ENCODE measurements at regions not wholly inside any gene's neighbourhood (a gene's known extent, or its start where the extent isn't known, plus 50 kb on each side); places are given as distances from the start of the nearest gene placed in this dataset.
"Not testable (repeated sequence)": the region's sequence is repeated elsewhere in the genome, so short reads cannot be mapped to it uniquely, and the experiment has no call there.

DNA sequence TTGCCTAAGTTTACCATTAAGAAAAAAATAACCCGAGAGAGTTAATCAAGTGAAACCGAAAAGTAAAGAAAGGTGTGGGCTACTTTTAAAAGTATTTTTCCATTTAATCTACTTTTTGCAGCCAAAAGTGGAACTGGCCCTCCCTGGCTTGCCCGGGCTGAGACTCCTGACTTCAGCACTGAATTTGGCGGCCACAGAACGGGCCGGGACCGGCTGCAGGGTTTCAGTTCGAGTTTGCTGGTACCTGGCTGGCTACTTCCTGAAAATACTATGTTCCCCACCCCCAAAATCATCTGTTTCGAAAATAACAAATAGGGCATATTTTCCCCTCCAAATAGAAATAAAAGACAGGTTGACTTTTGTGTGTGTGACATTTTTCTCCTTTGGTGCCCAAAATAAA lies 173.4 kb upstream of the EXOC2 start:
- no peak for DNase-seq

DNA sequence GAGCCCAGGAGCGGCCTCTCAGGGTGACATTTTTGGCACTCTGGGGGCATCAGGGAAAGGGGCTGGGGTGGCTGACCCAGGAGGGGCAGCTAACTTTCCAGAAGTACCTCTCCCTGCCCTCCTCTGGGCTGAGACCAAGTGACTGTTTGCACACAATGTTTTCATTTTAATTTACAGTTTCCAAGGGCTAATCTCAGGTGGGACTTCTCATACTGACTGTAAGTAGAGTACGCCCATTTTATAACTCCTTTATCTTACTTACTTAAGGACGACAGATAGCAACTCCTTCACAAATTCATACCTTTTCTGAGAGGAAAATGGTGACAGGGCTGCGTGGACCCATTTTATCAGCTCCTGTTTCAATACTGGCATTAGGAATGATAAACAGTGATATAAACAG lies 172.9 kb upstream of the EXOC2 start:
- no peak for DNase-seq

DNA sequence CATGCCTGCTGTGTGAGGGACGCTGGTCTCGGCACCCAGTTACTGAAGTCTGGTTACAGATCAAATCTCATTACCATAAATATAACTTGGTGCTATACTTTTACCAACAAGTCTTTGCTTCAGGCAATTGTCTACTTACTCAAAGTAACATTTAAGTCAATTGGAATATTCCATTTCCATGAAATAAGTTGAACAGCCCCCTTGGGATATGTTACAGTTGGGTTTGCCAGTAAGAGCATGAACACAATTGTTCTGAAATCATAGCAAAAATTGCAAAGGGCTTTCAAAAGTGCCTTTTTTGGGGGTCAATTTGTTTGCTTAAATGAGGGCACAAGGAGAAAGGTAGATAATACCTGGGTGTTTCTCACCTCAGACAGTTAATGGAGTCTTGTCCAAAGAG lies 170.9 kb upstream of the EXOC2 start:
- no peak for DNase-seq

DNA sequence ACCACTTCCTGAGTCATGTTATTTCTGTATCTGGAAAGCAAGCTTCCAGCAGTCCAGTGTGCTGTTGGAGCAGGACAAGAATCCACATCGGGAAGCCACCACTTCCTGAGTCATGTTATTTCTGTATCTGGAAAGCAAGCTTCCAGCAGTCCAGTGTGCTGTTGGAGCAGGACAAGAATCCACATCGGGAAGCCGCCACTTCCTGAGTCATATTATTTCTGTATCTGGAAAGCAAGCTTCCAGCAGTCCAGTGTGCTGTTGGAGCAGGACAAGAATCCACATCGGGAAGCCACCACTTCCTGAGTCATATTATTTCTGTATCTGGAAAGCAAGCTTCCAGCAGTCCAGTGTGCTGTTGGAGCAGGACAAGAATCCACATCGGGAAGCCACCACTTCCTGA lies 170.2 kb upstream of the EXOC2 start:
- not testable (repeated sequence) for DNase-seq

DNA sequence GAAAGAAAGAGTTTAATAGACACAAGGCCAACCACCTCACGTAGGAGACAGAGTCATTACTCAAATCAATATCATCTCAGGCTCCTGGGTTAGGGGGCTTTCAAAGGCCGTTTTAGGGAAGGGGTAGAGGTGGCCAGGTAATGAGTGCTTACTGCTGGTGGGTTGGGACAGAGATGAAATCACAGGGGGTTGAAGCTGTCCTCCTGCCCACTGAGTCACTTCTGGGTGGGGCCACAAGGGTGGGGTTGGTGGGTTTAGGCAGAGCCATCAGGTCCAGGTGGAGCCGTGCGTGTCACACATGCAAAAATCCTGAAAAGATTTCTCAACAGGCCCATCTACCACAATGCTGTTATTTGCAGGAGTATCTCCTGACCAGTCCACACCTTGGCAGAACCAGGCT lies 167.0 kb upstream of the EXOC2 start:
- DNase-seq = no peak

DNA sequence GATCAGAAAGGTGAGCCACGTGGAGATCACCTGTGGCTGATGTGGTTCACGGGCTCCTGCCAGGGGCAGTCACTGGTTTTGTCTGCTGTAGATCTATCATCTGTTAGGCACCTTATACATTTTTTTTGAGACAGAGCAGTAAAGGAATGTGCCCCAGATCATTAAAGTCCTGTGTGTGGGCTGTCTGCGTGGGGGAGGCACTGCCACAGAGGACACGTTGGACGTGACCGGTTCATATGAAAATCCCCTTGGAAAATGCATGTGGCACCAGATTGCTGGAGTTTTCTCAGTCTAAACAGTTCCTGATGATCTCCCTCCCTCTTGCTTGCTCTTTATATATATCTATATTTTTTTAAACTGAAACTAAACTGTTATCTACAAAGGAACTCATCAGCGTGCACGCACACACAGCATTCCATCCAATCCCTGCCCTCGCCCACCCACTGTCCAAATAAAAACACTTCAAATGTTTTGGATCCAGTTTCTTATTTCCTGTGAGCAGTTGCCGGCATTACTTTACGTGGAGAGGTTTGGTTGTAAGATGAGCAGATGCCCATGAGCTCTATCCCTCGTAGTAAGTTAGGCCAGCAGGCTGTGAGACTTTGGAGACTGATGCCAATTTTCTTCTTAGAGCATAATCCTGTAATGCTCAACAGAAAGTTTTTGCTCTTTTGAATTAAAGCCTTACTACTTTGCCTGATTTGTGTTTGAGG lies 161.6 kb upstream of the EXOC2 start:
- no peak for DNase-seq

DNA sequence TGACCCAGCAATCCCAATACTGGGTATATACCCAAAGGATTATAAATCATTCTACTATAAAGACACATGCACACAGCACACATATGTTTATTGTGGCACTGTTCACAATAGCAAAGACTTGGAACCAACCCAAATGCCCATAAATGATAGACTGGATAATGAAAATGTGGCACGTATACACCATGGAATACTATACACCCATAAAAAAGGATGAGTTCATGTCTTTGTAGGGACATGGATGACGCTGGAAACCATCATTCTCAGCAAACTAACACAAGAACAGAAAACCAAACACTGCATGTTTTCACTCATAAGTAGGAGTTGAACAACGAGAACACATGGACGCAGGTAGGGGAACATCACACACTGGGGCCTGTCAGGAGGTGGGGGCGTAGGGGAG lies 159.3 kb upstream of the EXOC2 start:
- not testable (repeated sequence) for DNase-seq

DNA sequence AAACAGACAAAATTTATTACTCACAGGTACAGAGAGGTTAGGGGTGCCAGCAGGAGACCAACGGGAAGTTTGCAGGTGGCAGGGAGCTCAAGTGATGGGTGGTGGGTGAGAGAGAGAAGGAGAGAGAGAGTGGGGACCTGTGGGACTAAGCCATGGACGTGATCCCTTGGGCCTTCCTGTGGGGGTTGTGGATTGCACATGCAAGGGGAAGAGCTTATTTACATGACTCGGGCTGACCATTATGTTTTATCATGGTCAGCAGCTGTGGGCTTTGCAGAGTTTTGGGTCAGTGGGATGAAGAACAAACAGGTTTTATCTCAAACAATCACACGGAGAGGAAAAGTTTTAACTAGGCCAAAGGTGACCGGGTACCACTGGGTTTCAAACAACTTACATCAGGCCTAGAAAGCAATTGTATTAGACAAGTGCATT lies 156.2 kb upstream of the EXOC2 start:
- DNase-seq = no peak

DNA sequence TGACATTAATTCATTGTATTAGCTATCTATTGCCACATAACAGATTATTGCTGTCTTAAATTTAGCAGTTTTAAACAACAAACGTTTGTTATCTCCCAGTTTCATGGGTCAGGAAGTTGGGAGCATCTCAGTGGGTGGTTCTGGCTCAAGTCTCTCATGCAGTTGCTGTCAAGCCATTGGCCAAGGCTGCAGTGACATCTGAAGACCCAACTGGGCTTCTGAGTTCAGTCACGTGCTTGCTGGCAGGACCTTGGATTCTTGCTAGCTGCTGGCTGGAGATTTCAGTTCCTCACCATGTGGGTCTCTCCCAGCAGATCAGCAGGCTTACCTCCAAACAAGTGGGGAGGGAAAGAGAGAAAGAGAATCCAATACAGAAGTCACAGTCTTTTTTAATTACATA lies 152.6 kb upstream of the EXOC2 start:
- DNase-seq = no peak

DNA sequence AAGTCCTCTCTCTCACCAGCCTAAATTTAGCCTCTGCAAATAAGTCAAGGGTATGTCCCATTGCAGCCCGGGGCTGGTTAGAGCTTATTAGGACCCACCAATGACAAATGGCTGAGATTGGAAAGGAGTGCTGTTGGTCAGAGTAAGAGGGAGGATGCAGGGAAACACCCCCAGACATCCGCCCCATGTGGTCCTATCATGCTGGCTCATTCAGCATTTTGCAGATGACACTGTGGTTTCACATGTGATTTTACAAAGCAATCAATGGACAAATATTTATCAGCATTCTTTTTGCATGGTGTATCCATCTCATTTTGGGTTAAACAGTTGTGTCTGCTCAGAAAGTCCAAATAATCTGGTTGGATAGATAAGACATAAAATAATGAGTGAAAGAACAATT lies 152.2 kb upstream of the EXOC2 start:
- no peak for DNase-seq

DNA sequence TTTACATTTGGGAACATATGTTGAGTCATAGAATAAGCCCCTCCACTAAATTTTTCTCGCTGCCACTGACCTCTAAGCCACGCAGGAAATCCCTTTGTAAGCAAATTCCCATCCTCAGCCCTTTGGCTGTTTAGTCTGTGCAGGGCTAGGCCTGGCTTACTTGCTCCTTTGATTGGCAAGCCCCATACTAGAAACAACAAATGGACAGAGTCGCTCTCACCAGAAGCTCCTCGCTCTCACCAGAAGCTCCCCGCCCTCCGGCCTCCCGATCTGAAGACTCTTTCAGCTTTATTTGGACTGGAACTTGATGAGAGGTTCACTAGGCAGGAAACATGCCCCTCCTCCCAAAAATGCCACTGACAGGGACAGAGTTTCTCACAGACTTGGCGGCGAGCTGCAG lies 149.2 kb upstream of the EXOC2 start:
- DNase-seq = no peak

DNA sequence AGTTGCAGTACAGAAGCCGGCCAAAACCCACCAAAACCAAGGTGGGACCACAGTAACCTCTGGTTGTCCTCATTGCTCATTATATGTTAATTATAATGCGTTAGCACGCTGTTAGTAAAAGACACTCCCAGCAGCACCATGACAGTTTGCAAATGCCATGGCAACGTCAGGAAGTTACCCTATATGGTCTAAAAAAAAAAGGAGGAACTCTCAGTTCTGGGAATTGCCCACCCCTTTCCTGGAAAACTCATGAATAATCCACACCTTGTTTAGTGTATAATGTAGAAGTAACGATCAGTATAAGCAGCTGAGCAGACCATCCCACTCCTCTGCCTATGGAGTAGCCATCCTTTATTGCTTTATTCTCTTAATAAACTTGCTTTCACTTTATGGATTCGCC lies 148.6 kb upstream of the EXOC2 start:
- no peak for DNase-seq

DNA sequence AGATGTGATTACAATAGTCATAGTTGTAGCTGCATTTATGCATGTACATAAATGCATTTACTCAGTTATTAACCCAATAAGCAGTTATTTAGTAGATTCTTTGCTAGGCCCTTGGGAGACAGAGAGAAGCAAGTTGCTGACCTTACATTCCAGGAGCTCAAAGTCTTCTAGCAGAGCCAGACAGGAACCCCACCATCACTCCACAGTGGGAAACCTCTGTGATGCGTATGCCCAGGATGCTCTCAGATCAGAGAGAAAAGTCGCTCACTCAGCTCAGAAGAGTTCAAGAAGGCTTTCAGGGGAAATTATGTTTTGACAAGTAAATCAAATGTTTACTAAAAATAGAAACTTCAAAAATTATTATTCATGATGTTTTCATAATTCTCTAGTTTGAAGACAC lies 146.3 kb upstream of the EXOC2 start:
- no peak for DNase-seq

DNA sequence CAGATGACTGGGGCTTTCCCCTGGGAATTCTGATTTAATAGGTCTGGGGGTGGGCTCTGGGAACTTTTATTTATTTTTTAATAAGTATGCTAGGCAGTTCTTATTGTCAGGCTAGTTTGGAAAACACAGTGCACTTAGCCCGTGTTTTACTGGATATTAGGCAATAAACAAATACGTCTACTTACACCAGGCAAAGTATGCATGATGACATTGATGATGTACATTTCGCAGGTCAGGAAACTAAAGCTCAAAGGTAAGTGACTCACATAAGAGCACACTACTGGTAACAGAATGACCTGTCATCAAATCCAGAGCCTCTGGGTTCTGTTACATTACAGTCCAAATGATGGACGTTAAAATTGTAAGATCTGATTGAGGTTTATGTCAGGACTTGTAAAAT lies 144.4 kb upstream of the EXOC2 start:
- DNase-seq = no peak

DNA sequence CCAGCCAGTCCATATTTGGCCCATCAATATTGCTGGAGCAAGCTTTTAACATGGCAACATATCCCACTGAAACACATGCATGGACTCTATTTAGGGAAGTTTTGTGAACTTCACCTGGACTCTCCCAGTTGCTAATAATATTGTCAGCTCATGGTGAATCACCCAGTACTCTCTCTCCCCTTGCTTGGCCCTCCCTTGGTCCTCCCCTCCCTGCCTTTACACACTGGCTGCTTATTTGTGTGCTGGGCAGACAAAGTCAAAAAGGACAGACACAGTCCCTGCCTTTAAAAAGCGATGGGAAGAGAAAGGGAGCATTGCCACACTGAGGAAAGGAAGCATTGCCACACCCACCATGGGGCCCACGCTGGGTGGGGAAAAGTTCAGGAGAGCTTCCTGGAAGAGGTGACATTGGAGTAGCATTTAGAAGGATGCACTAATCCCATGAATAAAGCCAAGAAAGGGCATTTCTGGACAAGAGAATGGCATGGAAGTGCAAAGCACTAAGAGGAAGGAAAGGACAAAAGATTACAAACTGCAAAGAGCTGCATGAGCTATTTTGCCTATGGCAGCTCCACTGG lies 143.4 kb upstream of the EXOC2 start:
- DNase-seq = no peak

DNA sequence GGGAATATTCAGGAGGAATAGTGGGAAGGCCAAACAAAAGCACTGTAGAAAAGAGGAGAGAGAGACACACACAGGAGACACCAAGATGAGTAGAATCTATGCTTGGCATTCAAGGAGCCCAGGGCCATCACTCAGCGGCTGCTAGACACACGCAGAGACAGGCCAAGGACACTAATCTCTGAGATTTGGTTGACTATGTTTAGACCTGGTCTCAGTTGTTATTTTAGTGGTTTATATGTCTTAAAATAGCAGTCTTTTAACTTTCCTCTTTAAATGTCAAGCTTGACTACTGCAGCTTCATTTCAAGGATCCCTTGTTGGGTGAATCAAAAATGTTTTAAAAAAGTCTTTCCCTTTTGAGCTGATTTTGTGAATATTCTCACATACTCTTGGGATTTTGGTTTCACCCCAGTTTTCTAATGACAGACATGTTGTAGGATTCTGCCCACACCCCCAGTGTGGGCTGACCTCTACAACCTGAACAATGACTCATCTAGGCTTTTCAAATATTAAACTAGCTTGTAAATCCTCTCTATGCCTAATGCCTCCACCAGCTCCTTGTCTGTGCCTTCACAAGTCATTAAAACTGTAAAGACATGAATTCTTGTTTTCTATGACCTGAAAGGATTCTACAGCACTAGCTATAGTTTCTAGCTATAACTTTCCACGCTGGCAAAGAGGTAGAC lies 142.7 kb upstream of the EXOC2 start:
- DNase-seq = no peak

DNA sequence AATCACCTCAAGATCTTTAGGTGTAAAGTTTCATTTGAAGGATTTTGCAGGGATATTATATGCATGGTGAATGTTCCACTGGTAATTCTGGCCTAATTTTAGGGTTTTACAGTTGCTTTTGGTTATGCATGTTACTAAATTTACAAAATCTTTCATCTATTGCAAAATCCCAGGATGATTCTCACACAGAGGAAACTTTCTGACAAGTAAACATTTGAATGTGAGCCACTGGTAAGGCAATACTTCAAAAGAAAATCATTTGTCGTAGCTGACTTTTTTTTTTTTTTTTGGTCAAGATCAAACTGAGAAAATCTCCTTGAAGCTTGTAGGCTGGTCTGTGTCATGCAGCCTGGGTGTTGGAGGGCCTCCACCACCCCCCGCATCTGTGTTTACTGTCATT lies 141.9 kb upstream of the EXOC2 start:
- DNase-seq = no peak

DNA sequence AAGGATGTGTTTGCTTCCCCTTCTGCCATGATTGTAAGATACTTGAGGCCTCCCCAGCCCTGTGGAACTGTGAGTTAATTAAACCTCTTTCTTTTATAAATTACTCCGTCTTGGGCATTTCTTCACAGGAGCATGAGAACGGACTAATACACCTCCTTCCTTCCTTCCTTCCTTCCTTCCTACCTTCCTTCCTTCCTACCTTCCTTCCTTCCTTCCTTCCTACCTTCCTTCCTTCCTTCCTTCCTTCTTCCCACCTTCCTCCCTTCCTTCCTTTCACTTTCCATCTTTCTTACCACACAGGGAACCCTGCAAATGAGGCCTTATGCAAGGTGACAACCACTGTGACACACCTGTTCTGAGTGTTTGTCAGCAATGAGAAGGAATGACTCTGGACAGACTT lies 141.3 kb upstream of the EXOC2 start:
- DNase-seq = no peak

DNA sequence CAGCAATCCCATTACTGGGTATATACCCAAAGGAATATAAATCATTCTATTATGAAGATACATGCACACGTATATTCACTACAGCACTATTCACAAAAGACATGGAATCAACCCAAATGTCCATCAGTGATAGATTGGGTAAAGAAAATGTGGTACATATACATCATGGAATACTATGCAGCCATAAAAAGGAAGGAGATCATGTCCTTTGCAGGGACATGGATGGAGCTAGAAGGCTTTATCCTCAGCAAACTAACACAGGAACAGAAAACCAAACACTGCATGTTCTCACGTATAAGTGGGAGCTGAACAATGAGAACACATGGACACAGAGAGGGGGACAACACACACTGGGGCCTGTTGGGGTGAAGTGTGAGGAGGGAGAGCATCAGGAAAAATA lies 139.9 kb upstream of the EXOC2 start:
- not testable (repeated sequence) for DNase-seq

DNA sequence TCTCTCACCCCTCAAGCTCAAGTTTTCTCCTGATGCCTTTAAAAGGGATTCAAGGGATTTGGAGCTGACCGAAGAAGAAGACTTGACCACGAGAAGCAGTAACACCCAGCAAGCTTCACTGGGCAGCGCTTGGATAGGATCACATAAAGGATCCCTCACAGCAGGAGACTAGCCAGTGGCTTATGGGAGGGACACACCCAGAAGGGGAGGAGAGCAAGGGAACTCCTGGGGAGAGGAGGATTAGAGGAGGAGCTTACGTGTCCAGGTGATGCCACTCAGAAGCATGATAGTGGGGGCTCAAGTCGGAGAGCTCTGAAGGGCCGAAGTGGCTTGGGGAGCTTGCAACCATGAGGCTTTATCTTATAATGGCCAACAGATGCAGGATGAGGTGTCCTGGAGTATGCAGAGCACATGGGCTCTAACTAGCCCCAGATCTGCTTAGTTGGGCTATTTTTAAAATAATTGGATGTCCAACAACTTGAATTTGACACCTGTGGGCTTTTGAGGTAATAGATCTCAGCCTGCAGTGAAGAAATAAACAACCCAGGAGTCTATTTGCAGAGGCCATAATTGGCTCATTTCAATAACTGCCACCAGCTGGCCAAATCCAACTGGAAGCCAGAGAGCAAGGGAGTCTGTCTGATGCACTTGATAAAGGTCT lies 137.9 kb upstream of the EXOC2 start:
- no peak for DNase-seq

DNA sequence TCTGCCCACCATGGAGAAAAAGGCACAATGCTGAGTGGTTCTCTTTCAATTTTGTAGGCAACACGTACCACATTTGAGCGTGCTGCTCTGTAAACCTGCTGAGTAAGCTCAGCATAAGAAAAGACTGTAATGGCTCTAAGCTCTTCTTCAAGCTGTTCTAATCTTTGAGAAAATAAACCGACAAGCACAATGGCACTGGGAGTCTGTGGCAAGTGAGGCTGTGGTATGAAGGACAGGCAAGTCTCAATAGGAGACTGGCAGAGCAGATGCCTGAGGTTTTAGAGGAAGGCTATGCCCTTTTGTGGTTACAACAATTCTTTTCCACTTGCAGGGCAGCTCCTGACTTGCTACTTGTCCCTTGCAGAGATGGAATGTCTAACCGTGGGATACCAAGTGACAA lies 136.7 kb upstream of the EXOC2 start:
- no peak for DNase-seq

DNA sequence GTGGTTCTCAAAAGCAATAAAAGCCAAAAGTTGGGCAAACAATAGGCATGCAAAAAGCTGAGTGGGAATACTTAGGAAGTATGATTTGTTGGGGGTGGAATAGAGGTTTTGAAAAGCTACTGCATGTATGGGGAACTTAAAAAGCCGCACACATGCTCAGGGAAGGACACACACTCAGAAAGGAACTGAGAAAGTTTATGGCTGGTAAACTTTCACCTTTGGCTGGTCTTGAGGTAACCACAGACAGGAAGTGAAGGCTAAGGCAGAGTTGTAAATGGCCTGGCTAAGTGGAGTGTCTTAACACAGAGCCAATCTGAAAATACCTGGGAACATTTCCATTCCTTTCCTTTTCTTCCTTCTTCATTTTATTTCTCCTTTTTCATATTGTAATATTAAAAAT lies 134.5 kb upstream of the EXOC2 start:
- no peak for DNase-seq

DNA sequence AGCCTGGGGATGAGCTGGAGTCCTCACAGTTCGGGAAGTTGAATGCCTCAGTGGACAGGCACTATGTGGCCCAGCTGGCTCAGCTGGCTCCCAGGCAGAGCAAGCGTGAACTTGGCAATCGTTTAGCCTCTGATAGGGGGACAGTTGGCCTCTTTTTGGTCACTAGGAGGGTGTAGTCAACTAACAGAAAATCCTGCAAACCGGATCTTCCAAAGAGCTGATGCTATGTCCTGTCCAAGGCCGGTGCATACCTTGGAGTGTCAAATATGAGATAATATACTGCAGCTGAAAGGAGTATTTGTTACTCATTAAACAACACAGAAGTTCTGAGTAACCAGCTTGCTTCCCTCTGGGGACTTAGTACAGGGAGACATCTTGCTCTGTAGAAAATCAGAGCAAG lies 126.2 kb upstream of the EXOC2 start:
- no peak for DNase-seq
